DND-41 (cell line): ENCODE measurements at regions not wholly inside any gene's neighbourhood (a gene's known extent, or its start where the extent isn't known, plus 50 kb on each side); places are given as distances from the start of the nearest gene placed in this dataset.

Source experiments
- EZH2 ChIP-seq: IDR thresholded peaks from 3 replicates; pipeline ENCODE4 v1.6.1; 2012; ENCODE audit warnings: borderline replicate concordance, low read depth, mild to moderate bottlenecking, moderate library complexity, low read length, inconsistent platforms; ENCODE audit not compliant: severe bottlenecking
- TF ChIP-seq, protein P1 (sequence below): IDR thresholded peaks from 2 replicates; pipeline ENCODE4 v1.5.1; 2012; ENCODE audit warnings: borderline replicate concordance, low read length, moderate library complexity, mild to moderate bottlenecking; ENCODE audit not compliant: poor library complexity, severe bottlenecking; ENCODE audit errors: extremely low read depth

- TF ChIP-seq, protein P1, sequence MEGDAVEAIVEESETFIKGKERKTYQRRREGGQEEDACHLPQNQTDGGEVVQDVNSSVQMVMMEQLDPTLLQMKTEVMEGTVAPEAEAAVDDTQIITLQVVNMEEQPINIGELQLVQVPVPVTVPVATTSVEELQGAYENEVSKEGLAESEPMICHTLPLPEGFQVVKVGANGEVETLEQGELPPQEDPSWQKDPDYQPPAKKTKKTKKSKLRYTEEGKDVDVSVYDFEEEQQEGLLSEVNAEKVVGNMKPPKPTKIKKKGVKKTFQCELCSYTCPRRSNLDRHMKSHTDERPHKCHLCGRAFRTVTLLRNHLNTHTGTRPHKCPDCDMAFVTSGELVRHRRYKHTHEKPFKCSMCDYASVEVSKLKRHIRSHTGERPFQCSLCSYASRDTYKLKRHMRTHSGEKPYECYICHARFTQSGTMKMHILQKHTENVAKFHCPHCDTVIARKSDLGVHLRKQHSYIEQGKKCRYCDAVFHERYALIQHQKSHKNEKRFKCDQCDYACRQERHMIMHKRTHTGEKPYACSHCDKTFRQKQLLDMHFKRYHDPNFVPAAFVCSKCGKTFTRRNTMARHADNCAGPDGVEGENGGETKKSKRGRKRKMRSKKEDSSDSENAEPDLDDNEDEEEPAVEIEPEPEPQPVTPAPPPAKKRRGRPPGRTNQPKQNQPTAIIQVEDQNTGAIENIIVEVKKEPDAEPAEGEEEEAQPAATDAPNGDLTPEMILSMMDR = no peak
- TF ChIP-seq EZH2 = no peak
Observed at GRCh38 chr2:62374301-62375112, 131.5 kb downstream of the TMEM17 start.
